Caki2 (cell line): ENCODE measurements at regions not wholly inside any gene's neighbourhood (a gene's known extent, or its start where the extent isn't known, plus 50 kb on each side); places are given as distances from the start of the nearest gene placed in this dataset.

Experiments
- DNase-seq: peaks from one replicate; pipeline ENCODE4 v3.0.0-alpha.2; 2015; ENCODE audit warnings: low read depth
- in situ Hi-C: cut with HindIII; loops from 2 replicates; pipeline ENCODE4 v1.10.0; 2016; ENCODE audit warnings: low sequenced_read_pairs, low pct_unique_long_range_greater_than_20kb, mixed read lengths

DNA sequence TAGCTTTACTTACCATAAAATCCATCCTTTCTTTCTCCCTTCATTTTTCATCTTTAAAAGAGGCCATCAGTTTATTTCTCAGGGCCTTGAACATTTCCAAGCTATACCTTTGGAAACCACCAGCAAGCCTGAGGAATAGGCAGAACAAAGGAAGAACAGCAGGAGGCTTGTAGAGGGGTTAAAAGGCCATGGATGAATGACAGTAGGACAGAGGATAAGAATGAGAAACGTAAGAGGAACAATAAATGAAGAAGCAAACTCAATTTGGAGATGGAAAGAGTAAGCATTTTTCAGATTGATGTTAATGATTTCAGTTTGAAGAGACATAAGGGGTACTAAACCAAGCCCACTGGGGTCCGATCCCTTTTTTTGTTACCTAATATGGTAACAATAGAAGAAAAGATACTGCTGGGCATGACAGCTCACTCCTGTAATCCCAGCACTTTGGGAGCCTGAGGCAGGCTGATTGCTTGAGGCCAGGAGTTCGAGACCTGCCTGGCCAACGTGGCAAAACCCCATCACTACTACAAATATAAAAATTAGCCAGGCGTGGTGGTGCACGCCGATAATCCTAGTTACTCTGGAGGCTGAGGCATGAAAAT, 106.6 kb upstream of the NMUR2 start:
- DNase-seq, result no peak
- in situ Hi-C loops, result no loop called here

DNA sequence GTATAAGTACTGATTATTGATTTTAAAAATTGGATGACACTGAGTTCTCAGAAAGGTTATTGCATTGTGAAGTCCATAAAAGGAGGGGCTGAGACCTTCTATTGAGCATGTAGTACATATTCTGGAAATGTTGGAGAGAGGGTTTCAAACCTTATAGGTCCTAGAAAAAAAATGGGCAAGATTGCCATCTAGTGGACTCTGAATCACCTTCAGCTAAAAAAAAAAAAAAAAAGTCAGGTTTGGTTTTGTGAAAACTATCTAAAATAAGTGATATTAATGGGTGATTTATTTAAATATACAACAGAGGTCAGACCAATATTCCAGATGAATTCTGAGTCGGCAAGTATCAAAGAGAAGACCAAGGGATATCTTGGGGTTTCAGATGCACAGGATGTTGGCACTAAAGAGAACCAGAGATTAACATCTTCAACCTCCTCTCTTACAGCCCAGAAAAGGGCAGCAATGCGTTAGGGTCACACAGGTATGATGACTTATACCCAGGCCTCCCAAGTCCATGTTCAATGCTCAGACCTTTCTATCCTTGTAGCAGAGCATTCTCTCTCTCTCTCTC, 109.8 kb upstream of the NMUR2 start:
- peak; percentile 48 for DNase-seq
- in situ Hi-C loops, result no loop called here

DNA sequence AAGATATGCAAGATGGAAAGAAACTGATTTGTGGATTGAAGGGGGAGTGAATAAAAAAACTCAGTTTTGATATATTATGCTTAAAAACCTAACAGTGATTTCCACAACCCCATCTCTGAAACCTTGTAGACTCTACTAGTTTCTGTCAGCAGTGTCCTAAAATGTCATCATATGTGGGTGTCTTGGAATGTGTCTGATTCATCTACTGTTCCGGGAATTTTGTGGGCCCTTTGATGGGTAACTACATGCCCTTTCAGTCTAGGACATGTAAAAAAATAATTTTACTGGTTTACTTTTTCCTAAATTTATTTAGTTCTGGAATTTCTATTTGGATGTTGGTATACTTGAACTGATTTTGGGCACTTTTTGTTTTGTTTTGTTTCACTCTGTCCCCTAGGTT, 118.9 kb upstream of the NMUR2 start:
- no peak for DNase-seq
- in situ Hi-C loops, result no loop called here

DNA sequence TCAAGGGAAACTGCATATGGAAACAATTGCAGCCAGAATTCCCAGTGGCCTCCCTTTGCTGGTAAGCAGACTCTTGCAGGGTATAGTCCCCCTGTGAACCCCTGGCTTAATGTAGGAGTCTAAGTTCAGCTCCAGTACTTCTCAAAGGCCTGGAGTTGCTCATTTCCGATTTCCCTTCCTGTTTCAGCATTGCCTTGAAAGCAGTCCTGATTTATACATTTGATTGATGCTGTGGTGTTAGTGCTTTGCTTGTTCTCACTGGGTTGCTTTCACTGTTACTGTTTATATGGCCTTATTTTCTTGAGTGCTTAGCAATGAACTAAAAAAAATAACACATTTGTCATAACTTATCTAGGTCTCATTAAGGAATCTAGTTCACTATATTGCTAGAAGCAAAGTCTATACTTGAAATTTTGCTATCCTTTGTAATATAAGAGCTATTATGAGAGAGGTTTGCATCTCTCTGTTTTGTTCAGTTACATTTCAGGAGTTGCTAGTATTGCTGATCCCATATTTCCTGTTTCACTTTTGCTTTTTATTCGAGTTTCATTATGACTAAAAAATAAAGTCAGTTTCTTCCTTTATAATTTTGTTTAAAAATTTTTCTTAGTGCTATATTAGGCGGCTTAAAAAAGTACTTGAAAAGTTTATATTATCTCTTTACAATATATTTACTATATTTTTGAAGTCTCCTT, 122.4 kb upstream of the NMUR2 start:
- in situ Hi-C loops, result no loop called here
- no peak for DNase-seq

DNA sequence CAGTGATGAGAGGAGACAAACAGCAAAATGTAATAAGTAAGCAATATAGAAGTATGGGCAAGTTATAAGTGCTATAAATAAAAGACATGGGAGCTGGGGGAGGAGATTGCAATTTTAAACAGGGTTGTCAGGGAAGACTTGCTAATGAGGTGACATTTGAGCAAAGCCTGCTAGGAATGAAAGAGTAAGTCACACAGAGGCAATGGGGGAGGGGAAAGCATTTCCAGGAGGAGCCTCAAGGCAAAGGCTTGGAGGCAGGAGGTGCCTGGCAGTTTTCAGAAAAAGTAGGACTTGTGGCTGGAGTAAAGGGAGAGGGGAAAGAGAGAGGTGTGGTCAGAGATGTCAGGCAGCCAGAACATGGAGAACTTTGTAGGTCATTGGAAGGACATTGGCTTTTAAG, 124.4 kb upstream of the NMUR2 start:
- DNase-seq, result no peak
- in situ Hi-C loops, result no loop called here

DNA sequence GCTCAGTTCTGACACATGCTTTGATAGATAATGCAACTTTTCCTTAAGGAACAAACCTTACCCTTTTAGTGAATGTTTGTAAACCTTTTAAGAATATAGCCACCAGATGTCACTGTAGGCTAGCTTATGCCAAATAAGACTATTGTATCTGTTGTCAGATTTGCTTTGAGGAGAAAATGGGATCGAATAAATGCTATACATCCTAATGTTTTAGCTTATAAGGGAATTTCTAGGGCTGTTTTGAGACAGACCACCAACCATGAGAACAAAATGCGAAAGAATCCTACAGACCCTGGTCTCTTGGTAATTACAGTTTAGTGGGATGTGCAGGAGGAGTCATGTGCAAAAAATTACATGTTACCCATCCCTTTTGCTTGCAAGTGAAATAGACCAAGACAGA, 127.6 kb upstream of the NMUR2 start:
- peak; percentile 18 for DNase-seq
- in situ Hi-C loops, result no loop called here

DNA sequence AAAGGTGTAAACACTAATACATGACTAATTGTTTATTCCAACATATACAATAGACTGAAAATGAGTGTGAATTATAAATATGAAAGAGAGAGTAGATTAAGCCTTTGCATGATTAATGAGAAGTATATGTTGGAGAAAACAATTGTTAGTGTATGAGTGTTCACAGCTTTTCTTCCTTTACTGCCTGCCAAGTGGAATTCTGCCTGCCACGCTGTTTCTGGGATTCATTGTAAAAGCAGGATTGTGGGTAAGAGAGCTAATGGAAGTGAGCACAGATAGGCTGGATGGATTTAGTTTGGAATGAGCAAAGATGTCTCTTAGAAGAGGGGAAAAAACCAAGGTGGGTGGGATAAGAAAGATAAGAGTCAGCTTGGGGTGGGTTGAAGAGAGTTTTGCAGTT, 129.6 kb upstream of the NMUR2 start:
- in situ Hi-C loops, result no loop called here
- DNase-seq, result no peak

DNA sequence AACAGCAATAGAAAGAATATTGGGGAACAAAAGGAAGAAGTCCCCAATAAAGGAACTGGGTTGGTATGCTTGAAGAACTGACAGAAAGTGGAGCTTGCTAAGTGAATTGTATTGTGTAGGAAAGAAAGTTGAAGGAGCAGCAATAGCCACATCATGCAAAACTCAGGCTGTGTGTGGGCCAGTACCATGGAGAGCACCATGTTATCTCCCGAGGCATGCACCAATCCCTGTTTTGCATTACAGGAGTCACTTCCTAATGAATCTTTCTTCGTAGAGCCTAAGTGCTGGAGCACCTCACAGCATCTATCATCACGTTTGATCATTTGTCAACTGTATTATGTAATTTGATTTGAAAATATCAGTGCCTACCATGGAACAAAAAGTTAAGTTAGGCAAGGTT, 137.7 kb upstream of the NMUR2 start:
- peak; percentile 3 for DNase-seq
- in situ Hi-C loops, result no loop called here

DNA sequence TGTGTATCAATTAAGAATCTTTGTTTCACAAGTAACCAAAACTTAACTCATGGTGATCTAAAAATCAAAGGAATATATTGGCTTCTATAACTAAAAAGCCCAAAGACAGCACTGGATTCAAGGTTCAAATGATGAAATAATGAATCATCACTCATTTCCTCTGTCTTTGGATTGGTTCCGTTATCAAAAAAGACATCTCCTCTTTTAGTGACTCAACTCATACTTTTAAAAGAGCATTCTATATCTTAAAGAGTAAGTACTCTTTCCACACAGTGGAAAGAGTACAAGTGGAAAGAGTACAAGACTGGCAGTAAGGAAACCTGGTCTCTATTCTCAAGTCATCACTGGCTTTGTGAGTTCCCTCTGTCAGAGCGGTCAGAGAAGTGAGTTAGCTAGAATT, 141.4 kb upstream of the NMUR2 start:
- in situ Hi-C loops, result no loop called here
- DNase-seq, result no peak

DNA sequence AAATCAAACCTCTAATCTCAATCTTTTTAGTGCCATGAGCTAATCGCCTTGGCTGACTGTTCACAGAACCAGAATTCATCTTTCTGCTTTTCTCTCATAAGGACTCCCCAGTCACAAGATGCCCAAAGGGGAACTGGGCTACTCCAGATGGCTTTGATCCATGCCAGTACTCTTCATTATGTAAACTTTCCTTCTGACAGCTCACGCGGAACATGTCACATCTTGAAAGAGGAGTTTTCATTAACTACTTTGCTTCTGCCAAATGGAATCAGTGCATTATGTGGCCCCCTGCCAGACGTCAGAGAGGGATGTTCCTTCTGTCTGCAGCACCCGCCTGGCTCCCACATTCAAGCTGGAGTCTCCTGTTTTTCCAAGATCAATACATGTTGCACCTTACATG, 142.1 kb upstream of the NMUR2 start:
- no peak for DNase-seq
- in situ Hi-C loops, result no loop called here

DNA sequence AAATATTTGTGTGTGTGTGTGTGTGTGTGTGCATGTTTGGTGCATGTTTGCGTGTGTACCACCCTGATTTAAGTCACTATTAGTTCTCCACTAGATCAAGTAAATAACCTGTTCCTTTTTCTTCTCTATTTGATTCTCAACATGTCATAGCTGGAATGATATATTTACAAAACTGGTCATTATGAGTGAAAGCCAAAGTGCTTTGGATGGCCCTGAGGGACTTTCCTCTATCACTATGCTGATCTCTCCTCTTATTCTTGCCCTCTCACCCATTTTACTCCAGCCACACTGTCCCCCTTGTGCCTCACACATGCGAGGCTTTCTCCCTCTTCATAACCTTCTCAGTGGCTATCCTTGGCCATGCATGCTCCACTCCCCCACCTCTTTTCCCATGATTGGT, 144.6 kb upstream of the NMUR2 start:
- no peak for DNase-seq
- in situ Hi-C loops, result no loop called here

DNA sequence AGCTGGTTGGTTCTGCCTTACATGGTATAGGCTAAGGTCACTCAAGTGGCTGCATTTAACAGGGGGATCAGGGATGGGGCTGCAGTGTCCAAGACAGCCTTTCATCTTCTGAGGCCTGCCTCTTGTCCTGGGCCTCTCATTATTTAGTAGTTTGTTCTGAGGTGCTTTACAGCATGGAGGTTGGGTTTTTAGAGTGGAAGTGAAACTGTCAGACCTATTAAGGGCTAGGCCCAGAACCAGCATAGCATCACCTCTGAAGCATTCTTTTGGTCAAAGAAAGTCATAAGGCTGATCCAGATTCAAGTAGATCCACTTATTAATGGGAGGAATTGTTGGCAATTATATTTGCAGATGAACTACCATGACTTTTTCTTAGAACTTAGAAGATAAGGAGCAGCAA, 146.0 kb upstream of the NMUR2 start:
- in situ Hi-C loops, result no loop called here

DNA sequence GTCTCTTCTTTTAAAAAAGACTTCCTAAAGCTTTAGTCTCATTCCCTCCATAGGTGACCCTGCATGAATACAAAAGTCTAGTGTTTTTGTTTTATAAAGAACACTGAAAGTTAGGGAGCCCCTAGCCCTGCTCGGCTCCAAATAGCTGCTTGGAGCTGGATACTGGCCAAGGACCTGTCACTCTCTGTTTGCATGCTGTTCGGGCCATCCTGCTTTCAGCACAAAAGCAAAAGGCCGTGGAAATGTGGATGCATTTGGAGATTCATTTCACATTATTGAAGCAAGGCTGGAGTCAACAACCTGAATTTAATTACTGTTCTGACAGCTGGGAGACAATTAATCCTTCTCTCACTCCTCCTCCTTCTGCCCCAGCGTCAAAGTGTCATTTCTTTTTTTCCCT, 151.7 kb upstream of the NMUR2 start:
- in situ Hi-C loops, result no loop called here
- no peak for DNase-seq

More for the DNA sequence above, 146.0 kb upstream of the NMUR2 start:
- no peak for DNase-seq

DNA sequence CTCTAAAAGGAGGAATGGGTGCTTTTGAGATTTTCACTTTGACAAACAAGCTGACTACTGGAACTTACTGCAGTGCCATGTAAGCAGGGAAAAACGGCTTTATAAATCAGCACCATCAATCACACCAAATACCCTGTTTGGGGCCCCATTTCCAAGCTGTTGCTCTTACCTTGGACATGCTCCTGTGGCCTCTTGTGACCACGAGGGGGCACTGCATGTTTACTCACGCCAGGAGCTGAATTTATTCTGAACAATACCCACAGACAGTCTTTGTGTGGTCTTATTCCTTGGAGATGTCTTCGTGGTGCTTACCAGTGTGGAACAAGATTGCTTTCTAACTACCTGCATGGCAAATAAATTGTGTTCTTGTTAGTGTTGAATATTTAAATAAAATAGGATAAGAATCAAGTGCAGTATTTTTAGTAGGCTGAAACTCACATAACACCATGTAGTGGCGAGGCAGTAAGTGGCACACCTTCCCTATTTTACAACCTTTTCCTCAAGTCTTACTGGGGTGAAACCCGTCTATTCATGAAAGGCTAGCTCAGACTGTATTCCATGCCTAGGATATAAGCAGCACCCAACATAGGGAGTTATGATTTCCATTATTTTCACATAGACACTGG, 155.5 kb upstream of the NMUR2 start:
- in situ Hi-C loops, result no loop called here
- peak; percentile 12 for DNase-seq

DNA sequence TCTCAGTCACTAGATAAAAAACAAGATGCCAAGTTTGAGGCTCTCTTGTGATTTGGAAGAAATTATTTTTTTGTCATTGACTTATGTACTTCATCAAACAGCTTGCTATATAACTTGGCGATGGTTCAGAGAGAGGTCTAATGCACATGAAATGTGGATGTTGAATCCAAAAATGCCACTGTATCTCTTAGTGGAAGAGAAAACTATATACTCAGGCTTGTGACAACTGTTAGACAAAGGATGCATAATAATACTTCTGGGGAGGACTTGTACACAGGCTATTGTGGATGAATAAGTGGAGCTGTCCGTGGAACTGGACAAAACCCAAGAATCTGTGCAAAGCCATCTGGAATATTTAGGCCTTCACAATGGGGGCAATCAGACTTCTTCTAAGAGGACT, 162.9 kb upstream of the NMUR2 start:
- in situ Hi-C loops, result no loop called here
- DNase-seq, result no peak

DNA sequence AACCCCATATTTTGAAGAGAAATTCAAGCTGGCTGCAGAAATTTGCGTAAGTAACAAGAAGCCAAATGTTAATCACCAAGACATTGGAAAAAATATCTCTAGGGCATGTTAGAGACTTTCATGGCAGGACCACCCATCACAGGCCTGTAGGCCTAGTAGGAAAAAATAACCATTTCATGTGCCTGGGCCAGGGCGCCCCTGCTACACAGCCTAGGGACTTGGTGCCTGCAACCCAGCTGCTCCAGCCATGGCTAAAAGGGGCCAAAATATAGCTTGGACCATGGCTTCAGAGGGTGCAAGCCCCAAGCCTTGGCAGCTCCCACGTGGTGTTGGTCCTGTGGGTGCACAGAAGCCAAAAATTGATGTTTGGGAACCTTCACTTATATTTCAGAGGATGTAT, 167.7 kb upstream of the NMUR2 start:
- in situ Hi-C loops, result no loop called here
- no peak for DNase-seq

DNA sequence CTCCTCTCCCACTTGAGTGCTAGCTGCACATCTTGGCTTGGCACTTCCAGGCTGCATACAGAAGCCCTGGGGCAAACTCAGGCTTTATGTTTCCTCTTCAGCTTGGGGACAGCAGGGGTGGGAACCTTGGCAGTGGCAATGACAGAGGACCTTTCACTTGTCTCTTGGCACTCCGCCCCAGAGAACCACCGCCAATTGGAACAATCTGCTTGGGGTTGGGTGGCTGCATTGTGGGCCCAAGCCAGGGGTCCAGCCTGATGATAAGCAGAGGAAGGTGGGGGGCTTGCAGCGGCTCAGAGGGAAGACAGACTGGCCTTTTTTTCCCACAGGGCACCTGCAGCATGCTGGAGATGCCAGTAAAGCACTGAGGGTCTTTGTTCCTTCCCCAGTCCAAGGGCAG, 179.0 kb upstream of the NMUR2 start:
- in situ Hi-C loops, result no loop called here
- DNase-seq, result no peak

DNA sequence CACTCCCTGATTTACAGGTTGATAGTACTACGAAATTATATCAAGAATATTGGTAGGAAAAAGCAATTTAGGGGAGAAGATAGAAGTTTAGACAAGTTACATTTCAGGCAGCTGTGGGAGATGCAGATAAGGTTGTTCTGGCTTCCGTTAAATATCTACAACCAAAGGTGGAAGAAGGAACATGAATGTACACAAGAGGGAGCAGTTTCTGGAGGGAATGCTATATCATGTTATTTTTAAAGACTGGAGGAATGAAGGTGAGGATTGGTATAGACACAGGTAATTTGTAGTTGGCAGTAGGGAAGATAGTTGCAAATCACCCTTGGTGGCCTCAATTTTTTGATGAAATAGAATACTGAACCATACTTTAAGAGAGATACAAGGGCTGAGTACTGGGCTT, 187.3 kb upstream of the NMUR2 start:
- in situ Hi-C loops, result no loop called here
- peak; percentile 1 for DNase-seq

DNA sequence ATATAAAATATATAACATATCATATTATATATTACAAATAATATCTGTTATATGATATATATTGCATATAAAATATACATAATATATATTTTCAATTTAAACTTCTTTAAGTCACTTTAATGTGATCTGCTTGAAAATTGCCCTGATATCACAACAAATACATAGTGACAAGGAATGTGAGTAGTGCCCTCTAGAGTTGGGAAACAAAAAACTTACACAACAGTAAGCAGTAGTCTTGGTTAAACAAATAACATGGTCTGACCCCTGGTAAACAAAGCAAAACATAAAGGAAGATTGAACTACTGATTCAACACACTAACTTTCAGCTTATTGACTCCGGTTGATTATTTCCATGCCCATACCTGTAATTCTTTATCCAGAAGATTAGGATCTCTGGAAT, 188.3 kb upstream of the NMUR2 start:
- no peak for DNase-seq
- in situ Hi-C loops, result no loop called here

DNA sequence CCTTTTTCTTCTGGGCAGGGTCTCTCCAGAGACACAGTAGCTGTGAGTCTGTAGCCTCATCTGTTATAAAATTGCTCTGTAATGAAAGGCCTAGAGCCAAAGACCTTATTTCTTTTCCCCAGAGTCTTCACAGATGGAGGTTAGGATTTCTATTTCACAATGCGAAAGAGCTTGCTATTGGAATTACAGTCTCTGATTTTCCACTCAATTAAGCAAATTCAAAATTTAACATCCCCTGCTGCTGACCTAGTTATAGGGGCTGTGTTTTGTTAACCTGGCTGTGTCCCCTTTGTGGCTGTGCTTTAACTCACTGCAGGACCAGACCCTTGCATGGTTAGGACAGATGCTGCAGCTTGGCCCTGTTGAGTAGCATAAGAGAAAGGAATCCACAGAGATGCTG, 190.3 kb upstream of the NMUR2 start:
- in situ Hi-C loops, result no loop called here
- DNase-seq, result no peak
